ENCODE measurements at regions not wholly inside any gene's neighbourhood (a gene's known extent, or its start where the extent isn't known, plus 50 kb on each side); places are given as distances from the start of the nearest gene placed in this dataset.

DNA sequence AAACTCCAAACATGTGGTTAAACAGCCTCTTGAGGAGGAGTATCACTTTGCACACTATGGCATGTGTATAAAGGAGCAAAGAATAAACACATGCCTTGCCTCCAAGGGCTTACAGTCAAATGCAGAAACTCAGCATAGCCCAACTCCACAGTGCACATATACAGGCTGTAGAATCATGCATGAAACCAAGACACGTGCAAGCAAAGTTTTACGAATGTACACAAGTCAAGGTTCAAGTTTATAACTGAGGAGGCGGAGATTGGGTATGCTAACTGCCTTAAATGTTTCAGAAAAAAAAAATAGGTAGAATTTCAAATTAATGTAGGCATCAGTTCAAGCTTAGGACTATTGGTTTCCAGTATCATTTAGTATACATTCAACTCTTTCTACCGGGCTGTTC is 321.1 kb downstream of the SOX9 start:
- DNase-seq (ENCODE audit: low spot score) (no peak), ATAC-seq (no peak)
- ChIA-PET POLR2A (no interaction called here), CTCF (no interaction called here)
- H3K27ac Mint-ChIP-seq: no peak overlapping the region
- H3K9me3 Mint-ChIP-seq: peaks cover 8% of the 10 kb centered on the region
- peaks cover 6% of the 10 kb centered on the region; the same call in 1 of the 2 replicates for H3K36me3 Mint-ChIP-seq
- peaks cover 9% of the 10 kb centered on the region for H3K4me1 Mint-ChIP-seq
- H3K27me3 Mint-ChIP-seq (ENCODE audit: low read depth): no peaks in the 10 kb centered on the region
- TF ChIP-seq ZBTB21 (CRISPR knock-in tag; IDR thresholded peaks at IDR 0.05; ENCODE audit: borderline replicate concordance): no peak
- no peak for TF ChIP-seq ESRRA (CRISPR knock-in tag; IDR thresholded peaks at IDR 0.05; ENCODE audit: borderline replicate concordance)
- no peak for TF ChIP-seq ETV6 (CRISPR knock-in tag; IDR thresholded peaks at IDR 0.05)
- TF ChIP-seq, protein P1, sequence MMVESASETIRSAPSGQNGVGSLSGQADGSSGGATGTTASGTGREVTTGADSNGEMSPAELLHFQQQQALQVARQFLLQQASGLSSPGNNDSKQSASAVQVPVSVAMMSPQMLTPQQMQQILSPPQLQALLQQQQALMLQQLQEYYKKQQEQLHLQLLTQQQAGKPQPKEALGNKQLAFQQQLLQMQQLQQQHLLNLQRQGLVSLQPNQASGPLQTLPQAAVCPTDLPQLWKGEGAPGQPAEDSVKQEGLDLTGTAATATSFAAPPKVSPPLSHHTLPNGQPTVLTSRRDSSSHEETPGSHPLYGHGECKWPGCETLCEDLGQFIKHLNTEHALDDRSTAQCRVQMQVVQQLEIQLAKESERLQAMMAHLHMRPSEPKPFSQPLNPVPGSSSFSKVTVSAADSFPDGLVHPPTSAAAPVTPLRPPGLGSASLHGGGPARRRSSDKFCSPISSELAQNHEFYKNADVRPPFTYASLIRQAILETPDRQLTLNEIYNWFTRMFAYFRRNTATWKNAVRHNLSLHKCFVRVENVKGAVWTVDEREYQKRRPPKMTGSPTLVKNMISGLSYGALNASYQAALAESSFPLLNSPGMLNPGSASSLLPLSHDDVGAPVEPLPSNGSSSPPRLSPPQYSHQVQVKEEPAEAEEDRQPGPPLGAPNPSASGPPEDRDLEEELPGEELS (CRISPR knock-in tag; IDR thresholded peaks at IDR 0.05): no peak
- TF ChIP-seq MYBL2 (CRISPR knock-in tag; IDR thresholded peaks at IDR 0.05): no peak
- TF ChIP-seq, protein P2, sequence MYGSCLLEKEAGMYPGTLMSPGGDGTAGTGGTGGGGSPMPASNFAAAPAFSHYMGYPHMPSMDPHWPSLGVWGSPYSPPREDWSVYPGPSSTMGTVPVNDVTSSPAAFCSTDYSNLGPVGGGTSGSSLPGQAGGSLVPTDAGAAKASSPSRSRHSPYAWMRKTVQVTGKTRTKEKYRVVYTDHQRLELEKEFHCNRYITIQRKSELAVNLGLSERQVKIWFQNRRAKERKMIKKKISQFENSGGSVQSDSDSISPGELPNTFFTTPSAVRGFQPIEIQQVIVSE (CRISPR knock-in tag; IDR thresholded peaks at IDR 0.05; ENCODE audit: borderline replicate concordance): no peak
- TF ChIP-seq NFATC4 (CRISPR knock-in tag; IDR thresholded peaks at IDR 0.05): no peak
- TF ChIP-seq, protein P3, sequence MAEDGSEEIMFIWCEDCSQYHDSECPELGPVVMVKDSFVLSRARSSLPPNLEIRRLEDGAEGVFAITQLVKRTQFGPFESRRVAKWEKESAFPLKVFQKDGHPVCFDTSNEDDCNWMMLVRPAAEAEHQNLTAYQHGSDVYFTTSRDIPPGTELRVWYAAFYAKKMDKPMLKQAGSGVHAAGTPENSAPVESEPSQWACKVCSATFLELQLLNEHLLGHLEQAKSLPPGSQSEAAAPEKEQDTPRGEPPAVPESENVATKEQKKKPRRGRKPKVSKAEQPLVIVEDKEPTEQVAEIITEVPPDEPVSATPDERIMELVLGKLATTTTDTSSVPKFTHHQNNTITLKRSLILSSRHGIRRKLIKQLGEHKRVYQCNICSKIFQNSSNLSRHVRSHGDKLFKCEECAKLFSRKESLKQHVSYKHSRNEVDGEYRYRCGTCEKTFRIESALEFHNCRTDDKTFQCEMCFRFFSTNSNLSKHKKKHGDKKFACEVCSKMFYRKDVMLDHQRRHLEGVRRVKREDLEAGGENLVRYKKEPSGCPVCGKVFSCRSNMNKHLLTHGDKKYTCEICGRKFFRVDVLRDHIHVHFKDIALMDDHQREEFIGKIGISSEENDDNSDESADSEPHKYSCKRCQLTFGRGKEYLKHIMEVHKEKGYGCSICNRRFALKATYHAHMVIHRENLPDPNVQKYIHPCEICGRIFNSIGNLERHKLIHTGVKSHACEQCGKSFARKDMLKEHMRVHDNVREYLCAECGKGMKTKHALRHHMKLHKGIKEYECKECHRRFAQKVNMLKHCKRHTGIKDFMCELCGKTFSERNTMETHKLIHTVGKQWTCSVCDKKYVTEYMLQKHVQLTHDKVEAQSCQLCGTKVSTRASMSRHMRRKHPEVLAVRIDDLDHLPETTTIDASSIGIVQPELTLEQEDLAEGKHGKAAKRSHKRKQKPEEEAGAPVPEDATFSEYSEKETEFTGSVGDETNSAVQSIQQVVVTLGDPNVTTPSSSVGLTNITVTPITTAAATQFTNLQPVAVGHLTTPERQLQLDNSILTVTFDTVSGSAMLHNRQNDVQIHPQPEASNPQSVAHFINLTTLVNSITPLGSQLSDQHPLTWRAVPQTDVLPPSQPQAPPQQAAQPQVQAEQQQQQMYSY (CRISPR knock-in tag; IDR thresholded peaks at IDR 0.05): no peak
- TF ChIP-seq, protein P4, sequence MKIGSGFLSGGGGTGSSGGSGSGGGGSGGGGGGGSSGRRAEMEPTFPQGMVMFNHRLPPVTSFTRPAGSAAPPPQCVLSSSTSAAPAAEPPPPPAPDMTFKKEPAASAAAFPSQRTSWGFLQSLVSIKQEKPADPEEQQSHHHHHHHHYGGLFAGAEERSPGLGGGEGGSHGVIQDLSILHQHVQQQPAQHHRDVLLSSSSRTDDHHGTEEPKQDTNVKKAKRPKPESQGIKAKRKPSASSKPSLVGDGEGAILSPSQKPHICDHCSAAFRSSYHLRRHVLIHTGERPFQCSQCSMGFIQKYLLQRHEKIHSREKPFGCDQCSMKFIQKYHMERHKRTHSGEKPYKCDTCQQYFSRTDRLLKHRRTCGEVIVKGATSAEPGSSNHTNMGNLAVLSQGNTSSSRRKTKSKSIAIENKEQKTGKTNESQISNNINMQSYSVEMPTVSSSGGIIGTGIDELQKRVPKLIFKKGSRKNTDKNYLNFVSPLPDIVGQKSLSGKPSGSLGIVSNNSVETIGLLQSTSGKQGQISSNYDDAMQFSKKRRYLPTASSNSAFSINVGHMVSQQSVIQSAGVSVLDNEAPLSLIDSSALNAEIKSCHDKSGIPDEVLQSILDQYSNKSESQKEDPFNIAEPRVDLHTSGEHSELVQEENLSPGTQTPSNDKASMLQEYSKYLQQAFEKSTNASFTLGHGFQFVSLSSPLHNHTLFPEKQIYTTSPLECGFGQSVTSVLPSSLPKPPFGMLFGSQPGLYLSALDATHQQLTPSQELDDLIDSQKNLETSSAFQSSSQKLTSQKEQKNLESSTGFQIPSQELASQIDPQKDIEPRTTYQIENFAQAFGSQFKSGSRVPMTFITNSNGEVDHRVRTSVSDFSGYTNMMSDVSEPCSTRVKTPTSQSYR (CRISPR knock-in tag; IDR thresholded peaks at IDR 0.05): no peak
- TF ChIP-seq, protein P5, sequence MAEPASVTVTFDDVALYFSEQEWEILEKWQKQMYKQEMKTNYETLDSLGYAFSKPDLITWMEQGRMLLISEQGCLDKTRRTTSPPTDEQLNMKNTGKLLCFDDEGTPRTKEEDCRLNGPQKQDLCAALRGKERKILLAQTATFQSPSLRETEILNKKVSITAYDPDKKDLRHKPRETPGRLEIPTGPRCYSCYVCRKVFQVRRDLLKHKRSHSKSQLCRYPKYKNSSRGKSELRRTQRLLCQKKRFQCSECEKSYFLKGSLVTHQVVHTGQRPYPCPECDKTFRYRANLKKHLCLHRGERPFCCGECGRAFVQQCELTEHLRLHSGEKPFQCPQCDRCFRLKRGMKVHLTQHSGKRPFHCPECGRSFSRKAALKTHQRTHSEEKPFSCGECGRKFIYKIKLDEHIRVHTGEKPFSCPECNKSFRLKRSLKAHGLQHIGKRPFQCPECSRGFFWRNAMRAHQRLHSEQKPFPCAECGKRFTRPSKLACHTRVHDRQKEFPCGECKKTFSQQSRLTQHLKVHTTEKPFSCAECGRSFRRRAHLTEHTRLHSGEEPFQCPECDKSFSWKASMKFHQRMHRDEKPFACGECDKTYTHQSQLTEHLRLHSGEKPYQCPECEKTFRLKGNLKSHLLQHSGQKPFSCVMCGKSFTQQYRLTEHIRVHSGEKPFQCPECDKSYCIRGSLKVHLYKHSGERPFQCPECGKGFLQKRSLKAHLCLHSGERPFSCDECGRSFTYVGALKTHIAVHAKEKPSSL (CRISPR knock-in tag; conservative IDR thresholded peaks at IDR 0.05): no peak
- TF ChIP-seq ZNF219 (CRISPR knock-in tag; IDR thresholded peaks at IDR 0.05; ENCODE audit: borderline replicate concordance): no peak
- TF ChIP-seq, protein P6, sequence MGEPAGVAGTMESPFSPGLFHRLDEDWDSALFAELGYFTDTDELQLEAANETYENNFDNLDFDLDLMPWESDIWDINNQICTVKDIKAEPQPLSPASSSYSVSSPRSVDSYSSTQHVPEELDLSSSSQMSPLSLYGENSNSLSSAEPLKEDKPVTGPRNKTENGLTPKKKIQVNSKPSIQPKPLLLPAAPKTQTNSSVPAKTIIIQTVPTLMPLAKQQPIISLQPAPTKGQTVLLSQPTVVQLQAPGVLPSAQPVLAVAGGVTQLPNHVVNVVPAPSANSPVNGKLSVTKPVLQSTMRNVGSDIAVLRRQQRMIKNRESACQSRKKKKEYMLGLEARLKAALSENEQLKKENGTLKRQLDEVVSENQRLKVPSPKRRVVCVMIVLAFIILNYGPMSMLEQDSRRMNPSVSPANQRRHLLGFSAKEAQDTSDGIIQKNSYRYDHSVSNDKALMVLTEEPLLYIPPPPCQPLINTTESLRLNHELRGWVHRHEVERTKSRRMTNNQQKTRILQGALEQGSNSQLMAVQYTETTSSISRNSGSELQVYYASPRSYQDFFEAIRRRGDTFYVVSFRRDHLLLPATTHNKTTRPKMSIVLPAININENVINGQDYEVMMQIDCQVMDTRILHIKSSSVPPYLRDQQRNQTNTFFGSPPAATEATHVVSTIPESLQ (CRISPR knock-in tag; IDR thresholded peaks at IDR 0.05): no peak
- H3K4me3 Mint-ChIP-seq: no peak overlapping the region

Data from WTC11 (cell line).